SK-N-SH (cell line): ENCODE measurements at regions not wholly inside any gene's neighbourhood (a gene's known extent, or its start where the extent isn't known, plus 50 kb on each side); places are given as distances from the start of the nearest gene placed in this dataset.
"Not testable (repeated sequence)": the region's sequence is repeated elsewhere in the genome, so short reads cannot be mapped to it uniquely, and the experiment has no call there.

Experiments used
- ELF1 ChIP-seq: IDR thresholded peaks from 2 replicates; pipeline ENCODE4 v1.4.0; 2012
- EP300 ChIP-seq, 2 experiments: IDR thresholded peaks; 2 replicates each; pipeline versions ENCODE4 v1.4.0 to v1.6.1; 2012; ENCODE audit warnings: borderline replicate concordance in 1 of 2, low read depth in 1 of 2, low read length in 1 of 2
- FOXM1 ChIP-seq: IDR thresholded peaks from 2 replicates; pipeline ENCODE4 v1.4.0; 2012; ENCODE audit warnings: low read depth, mild to moderate bottlenecking
- JUND ChIP-seq: IDR thresholded peaks from 2 replicates; pipeline ENCODE4 v1.4.0; 2012
- MEF2A ChIP-seq: IDR thresholded peaks from 2 replicates; pipeline ENCODE4 v1.4.0; 2012; ENCODE audit warnings: low read depth, borderline replicate concordance
- REST ChIP-seq: IDR thresholded peaks from 2 replicates; pipeline ENCODE4 v1.6.1; 2012; ENCODE audit warnings: mild to moderate bottlenecking, low read depth, low read length, moderate library complexity
- SIN3A ChIP-seq: IDR thresholded peaks from 2 replicates; pipeline ENCODE4 v1.6.1; 2012; ENCODE audit warnings: low read depth, mild to moderate bottlenecking, low read length, moderate library complexity, borderline replicate concordance
- SMC3 ChIP-seq: IDR thresholded peaks from 2 replicates; pipeline ENCODE4 v1.6.1; 2012; ENCODE audit warnings: low read depth, low read length, improper control_type of control experiment
- TCF12 ChIP-seq: IDR thresholded peaks from 2 replicates; pipeline ENCODE4 v1.4.0; 2012
- USF1 ChIP-seq: IDR thresholded peaks from 2 replicates; pipeline ENCODE4 v1.4.0; 2012; ENCODE audit warnings: low read depth, borderline replicate concordance
- USF2 ChIP-seq: fragments of 150-350 bp; IDR thresholded peaks from 2 replicates; pipeline ENCODE4 v1.6.1; 2017; ENCODE audit warnings: antibody characterized with exemption, low read length, low read depth, borderline replicate concordance
- YY1 ChIP-seq: IDR thresholded peaks from 2 replicates; pipeline ENCODE4 v1.4.0; 2012; ENCODE audit warnings: low read depth, mild to moderate bottlenecking
- TF ChIP-seq, protein P1 (sequence below): fragments of 200-600 bp; sonication (generic); IDR thresholded peaks from 2 replicates; pipeline ENCODE4 v1.6.1; 2017; ENCODE audit warnings: antibody characterized with exemption, mild to moderate bottlenecking, moderate library complexity

DNA sequence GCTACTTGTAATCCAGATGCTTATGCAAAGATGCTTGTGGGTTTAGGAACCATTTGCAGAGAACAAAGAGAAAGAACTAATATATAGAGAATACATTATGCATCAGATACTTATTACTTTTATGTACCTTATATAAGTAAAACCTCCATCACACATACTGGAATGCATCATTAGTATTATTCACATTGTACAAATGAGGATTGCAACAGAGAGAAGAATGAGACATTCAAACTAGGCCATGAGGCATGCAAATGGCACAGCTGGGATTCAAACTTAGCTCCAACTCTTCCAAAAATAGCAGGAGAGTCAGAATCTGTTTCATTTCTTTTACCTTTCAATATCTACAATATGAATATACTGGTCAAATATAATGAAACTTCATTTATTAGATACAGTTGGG, 1001.4 kb upstream of the ADAMTS5 start:
- TF ChIP-seq, protein P1, sequence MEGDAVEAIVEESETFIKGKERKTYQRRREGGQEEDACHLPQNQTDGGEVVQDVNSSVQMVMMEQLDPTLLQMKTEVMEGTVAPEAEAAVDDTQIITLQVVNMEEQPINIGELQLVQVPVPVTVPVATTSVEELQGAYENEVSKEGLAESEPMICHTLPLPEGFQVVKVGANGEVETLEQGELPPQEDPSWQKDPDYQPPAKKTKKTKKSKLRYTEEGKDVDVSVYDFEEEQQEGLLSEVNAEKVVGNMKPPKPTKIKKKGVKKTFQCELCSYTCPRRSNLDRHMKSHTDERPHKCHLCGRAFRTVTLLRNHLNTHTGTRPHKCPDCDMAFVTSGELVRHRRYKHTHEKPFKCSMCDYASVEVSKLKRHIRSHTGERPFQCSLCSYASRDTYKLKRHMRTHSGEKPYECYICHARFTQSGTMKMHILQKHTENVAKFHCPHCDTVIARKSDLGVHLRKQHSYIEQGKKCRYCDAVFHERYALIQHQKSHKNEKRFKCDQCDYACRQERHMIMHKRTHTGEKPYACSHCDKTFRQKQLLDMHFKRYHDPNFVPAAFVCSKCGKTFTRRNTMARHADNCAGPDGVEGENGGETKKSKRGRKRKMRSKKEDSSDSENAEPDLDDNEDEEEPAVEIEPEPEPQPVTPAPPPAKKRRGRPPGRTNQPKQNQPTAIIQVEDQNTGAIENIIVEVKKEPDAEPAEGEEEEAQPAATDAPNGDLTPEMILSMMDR: not testable (repeated sequence)
- not testable (repeated sequence) for TF ChIP-seq USF1; YY1; SIN3A; REST; EP300 (IDR thresholded peaks at IDR 0.05; ENCODE audit: borderline replicate concordance in 1 of 2, low read depth in 1 of 2, low read length in 1 of 2); USF2; JUND; SMC3; MEF2A; TCF12; FOXM1; ELF1
